ENCODE measurements at regions not wholly inside any gene's neighbourhood (a gene's known extent, or its start where the extent isn't known, plus 50 kb on each side); places are given as distances from the start of the nearest gene placed in this dataset.

DNA sequence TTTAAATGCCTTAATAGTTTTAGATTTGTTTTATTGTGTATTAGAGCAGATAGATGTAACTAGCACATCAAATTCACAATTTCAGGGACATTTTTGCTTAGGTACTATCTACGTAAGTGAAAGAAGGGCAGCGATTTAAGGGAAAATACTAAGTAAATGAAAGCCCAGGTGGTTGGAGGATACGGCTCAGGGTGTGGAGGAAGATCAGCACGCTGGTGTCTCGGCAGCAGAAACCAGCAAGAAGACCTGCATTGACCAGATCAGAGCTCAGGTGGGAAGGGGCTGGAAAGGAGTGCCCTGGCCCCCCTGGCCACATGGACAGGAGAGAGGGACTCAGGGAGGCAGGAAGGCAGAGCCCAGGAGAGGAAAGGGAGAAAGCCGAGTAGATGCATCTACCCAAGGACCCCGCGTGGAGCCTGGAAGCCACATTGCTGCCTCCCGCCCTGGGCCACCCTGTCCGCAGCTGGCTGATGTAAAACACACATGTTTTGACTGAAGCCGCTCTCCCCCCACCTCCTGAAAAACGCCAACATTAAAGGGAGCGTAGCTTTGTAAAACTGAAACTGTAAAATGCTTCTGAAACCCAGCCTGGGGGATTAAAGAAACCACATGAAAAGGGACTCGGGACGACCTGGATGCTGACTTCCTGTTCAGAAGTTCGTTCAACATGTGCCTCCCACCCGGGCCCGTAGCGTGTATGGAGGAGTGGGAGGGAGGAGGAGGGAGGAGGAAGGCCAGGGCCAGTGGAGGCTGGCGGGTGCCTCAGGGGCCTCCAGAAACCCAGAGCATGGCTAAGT is 72.6 kb upstream of the TARDBP start (continued):
- TF ChIP-seq PAX8 (IDR thresholded peaks at IDR 0.05) (no peak), STAT3 (IDR thresholded peaks at IDR 0.05; ENCODE audit: low read depth, low read length) (0 out of 2 replicates have a peak, but pooled peaks have one; percentile 29), SMAD1 (IDR thresholded peaks at IDR 0.05; ENCODE audit: low read depth, partially characterized antibody) (no peak), POLR2AphosphoS5 (IDR thresholded peaks at IDR 0.05; ENCODE audit: low read length) (no peak), CREM (IDR thresholded peaks at IDR 0.05; ENCODE audit: low read depth) (peak; percentile 68; the same call in 1 of the 2 replicates), ZNF274 (IDR thresholded peaks at IDR 0.05; ENCODE audit: insufficient read depth, insufficient read length) (no peak), BRCA1 (IDR thresholded peaks at IDR 0.05; ENCODE audit: low read depth, low read length) (no peak), SPI1 (IDR thresholded peaks at IDR 0.05; ENCODE audit: borderline replicate concordance, insufficient read depth, low read depth, low read length) (peak; percentile 70; the same call in 1 of the 2 replicates), PML (IDR thresholded peaks at IDR 0.05; ENCODE audit: low read length) (no peak), SMC3 (IDR thresholded peaks at IDR 0.05; ENCODE audit: borderline replicate concordance, low read length) (no peak; the same call in 1 of the 2 replicates), RFX5 (IDR thresholded peaks at IDR 0.05; ENCODE audit: low read depth, low read length) (no peak), GATAD2B (conservative IDR thresholded peaks at IDR 0.05; ENCODE audit: low read depth) (peak; percentile 86), SMARCA5 (IDR thresholded peaks at IDR 0.05) (no peak; the same call in 1 of the 2 replicates), ESRRA (IDR thresholded peaks at IDR 0.05; ENCODE audit: low read length) (no peak), MYC (IDR thresholded peaks at IDR 0.05; ENCODE audit: insufficient read depth, insufficient read length, insufficient replicate concordance, low read length, severe bottlenecking) (peak; percentile 50), TAF1 (IDR thresholded peaks at IDR 0.05; ENCODE audit: borderline replicate concordance, low read depth, low read length) (no peak), ZNF384 (IDR thresholded peaks at IDR 0.05; ENCODE audit: borderline replicate concordance, low read depth, low read length) (no peak), RAD51 (IDR thresholded peaks at IDR 0.05) (no peak), CHD1 (IDR thresholded peaks at IDR 0.05; ENCODE audit: low read depth, low read length) (no peak)
- TF ChIP-seq, protein P1, sequence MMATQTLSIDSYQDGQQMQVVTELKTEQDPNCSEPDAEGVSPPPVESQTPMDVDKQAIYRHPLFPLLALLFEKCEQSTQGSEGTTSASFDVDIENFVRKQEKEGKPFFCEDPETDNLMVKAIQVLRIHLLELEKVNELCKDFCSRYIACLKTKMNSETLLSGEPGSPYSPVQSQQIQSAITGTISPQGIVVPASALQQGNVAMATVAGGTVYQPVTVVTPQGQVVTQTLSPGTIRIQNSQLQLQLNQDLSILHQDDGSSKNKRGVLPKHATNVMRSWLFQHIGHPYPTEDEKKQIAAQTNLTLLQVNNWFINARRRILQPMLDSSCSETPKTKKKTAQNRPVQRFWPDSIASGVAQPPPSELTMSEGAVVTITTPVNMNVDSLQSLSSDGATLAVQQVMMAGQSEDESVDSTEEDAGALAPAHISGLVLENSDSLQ (IDR thresholded peaks at IDR 0.05): no peak
- TF ChIP-seq, protein P2, sequence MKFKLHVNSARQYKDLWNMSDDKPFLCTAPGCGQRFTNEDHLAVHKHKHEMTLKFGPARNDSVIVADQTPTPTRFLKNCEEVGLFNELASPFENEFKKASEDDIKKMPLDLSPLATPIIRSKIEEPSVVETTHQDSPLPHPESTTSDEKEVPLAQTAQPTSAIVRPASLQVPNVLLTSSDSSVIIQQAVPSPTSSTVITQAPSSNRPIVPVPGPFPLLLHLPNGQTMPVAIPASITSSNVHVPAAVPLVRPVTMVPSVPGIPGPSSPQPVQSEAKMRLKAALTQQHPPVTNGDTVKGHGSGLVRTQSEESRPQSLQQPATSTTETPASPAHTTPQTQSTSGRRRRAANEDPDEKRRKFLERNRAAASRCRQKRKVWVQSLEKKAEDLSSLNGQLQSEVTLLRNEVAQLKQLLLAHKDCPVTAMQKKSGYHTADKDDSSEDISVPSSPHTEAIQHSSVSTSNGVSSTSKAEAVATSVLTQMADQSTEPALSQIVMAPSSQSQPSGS (IDR thresholded peaks at IDR 0.05; ENCODE audit: low read length): peak; percentile 81; the same call in 1 of the 2 replicates
- TF ChIP-seq, protein P3, sequence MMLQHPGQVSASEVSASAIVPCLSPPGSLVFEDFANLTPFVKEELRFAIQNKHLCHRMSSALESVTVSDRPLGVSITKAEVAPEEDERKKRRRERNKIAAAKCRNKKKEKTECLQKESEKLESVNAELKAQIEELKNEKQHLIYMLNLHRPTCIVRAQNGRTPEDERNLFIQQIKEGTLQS (IDR thresholded peaks at IDR 0.05; ENCODE audit: borderline replicate concordance, extremely low read depth, low read depth, low read length): no peak
- TF ChIP-seq, protein P4, sequence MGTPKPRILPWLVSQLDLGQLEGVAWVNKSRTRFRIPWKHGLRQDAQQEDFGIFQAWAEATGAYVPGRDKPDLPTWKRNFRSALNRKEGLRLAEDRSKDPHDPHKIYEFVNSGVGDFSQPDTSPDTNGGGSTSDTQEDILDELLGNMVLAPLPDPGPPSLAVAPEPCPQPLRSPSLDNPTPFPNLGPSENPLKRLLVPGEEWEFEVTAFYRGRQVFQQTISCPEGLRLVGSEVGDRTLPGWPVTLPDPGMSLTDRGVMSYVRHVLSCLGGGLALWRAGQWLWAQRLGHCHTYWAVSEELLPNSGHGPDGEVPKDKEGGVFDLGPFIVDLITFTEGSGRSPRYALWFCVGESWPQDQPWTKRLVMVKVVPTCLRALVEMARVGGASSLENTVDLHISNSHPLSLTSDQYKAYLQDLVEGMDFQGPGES (IDR thresholded peaks at IDR 0.05): no peak
- TF ChIP-seq, protein P5, sequence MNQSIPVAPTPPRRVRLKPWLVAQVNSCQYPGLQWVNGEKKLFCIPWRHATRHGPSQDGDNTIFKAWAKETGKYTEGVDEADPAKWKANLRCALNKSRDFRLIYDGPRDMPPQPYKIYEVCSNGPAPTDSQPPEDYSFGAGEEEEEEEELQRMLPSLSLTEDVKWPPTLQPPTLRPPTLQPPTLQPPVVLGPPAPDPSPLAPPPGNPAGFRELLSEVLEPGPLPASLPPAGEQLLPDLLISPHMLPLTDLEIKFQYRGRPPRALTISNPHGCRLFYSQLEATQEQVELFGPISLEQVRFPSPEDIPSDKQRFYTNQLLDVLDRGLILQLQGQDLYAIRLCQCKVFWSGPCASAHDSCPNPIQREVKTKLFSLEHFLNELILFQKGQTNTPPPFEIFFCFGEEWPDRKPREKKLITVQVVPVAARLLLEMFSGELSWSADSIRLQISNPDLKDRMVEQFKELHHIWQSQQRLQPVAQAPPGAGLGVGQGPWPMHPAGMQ (IDR thresholded peaks at IDR 0.05; ENCODE audit: borderline replicate concordance): no peak
- TF ChIP-seq, protein P6, sequence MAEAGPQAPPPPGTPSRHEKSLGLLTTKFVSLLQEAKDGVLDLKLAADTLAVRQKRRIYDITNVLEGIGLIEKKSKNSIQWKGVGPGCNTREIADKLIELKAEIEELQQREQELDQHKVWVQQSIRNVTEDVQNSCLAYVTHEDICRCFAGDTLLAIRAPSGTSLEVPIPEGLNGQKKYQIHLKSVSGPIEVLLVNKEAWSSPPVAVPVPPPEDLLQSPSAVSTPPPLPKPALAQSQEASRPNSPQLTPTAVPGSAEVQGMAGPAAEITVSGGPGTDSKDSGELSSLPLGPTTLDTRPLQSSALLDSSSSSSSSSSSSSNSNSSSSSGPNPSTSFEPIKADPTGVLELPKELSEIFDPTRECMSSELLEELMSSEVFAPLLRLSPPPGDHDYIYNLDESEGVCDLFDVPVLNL (IDR thresholded peaks at IDR 0.05; ENCODE audit: low read depth, low read length): no peak

All from GM12878 (cell line).